Endothelial cell of umbilical vein (primary cell): ENCODE measurements at regions not wholly inside any gene's neighbourhood (a gene's known extent, or its start where the extent isn't known, plus 50 kb on each side); places are given as distances from the start of the nearest gene placed in this dataset.

Experiments used
- BruUV-seq: library from RNA; stranded (reverse); fragments of 400-500 nt; replicated peaks from 2 replicates; lab custom pipeline; 2021; lab: Mats Ljungman, UMichigan
- CTCF ChIA-PET: fragments of 300-600, 350-600 bp; sonication (Branson Sonifier 250); formaldehyde crosslinking; loops from one replicate; lab custom pipeline; 2021; ENCODE audit warnings: antibody characterized with exemption, inconsistent platforms; lab: Charles Lee
- POLR2A ChIA-PET: fragments of 300-600, 350-600 bp; sonication (Branson Sonifier 250); formaldehyde crosslinking; loops from one replicate; lab custom pipeline; 2021; ENCODE audit warnings: antibody characterized with exemption, inconsistent platforms; lab: Charles Lee
- DNase-seq: peaks from one replicate; pipeline ENCODE4 v3.0.0-alpha.2; 2011; ENCODE audit warnings: low read depth, low spot score
- FAIRE-seq: peaks from 2 replicates; lab custom pipeline; 2011; peaks lifted over from hg19 to GRCh38; lab: Jason Lieb, UNC
- H2AFZ ChIP-seq: 2 replicates; pipeline ENCODE4 v1.6.0; 2012; ENCODE audit warnings: low read depth, low read length, control low read depth, inconsistent platforms
- H3K27ac ChIP-seq: 2 replicates; pipeline ENCODE4 v1.5.1; 2011; ENCODE audit warnings: low read depth, mild to moderate bottlenecking, control low read depth, low read length, moderate library complexity; ENCODE audit not compliant: insufficient read depth
- H3K27me3 ChIP-seq, 2 experiments: 2 replicates each; pipeline versions ENCODE4 v1.6.0 to v1.6.1; 2011; ENCODE audit warnings: low read length in 2 of 2, mixed read lengths in 1 of 2; ENCODE audit not compliant: control insufficient read depth in 2 of 2, insufficient read depth in 2 of 2
- H3K36me3 ChIP-seq, 2 experiments: 2 replicates in 1 of 2; 3 replicates in 1 of 2; pipeline ENCODE4 v1.5.1; 2011; ENCODE audit warnings: low read length in 2 of 2, mild to moderate bottlenecking in 1 of 2, moderate library complexity in 1 of 2; ENCODE audit not compliant: control insufficient read depth in 2 of 2, insufficient read depth in 2 of 2; ENCODE audit errors: extremely low read depth in 1 of 2
- H3K4me1 ChIP-seq: 3 replicates; pipeline ENCODE4 v1.5.1; 2011; ENCODE audit warnings: mild to moderate bottlenecking, low read length; ENCODE audit not compliant: control insufficient read depth, insufficient read depth; ENCODE audit errors: extremely low read depth
- H3K4me2 ChIP-seq: 2 replicates; pipeline ENCODE4 v1.6.1; 2011; ENCODE audit warnings: low read length, control low read depth, mixed read lengths; ENCODE audit not compliant: insufficient read depth
- H3K4me3 ChIP-seq, 3 experiments: fragments of 200-600 bp in 1 of 3; sonication (generic), shearing (Covaris generic) in 1 of 3; replicated peaks in 1 of 3; 2 replicates each; pipeline ENCODE4 v1.5.1; 2011 to 2016; ENCODE audit warnings: control low read depth in 3 of 3, low read length in 3 of 3, mild to moderate bottlenecking in 2 of 3, inconsistent platforms in 1 of 3, low read depth in 1 of 3, moderate library complexity in 1 of 3; ENCODE audit not compliant: insufficient read depth in 1 of 3
- H3K79me2 ChIP-seq: 2 replicates; pipeline ENCODE4 v1.6.0; 2012; ENCODE audit warnings: low read length, inconsistent platforms; ENCODE audit not compliant: control insufficient read depth, insufficient read depth
- H3K9ac ChIP-seq: replicated peaks from 2 replicates; pipeline ENCODE3; 2011; ENCODE audit warnings: low read length, control low read depth; ENCODE audit not compliant: insufficient read depth; ENCODE audit errors: extremely low read depth
- H3K9me1 ChIP-seq: replicated peaks from 3 replicates; pipeline ENCODE4 v1.6.0; 2011; ENCODE audit warnings: mild to moderate bottlenecking, low read length; ENCODE audit not compliant: control insufficient read depth, insufficient read depth; ENCODE audit errors: extremely low read depth
- H3K9me3 ChIP-seq: replicated peaks from 2 replicates; pipeline ENCODE4 v1.5.1; 2012; ENCODE audit warnings: low read length, inconsistent platforms; ENCODE audit not compliant: control insufficient read depth, insufficient read depth
- H4K20me1 ChIP-seq: replicated peaks from 2 replicates; pipeline ENCODE3; 2011; ENCODE audit warnings: mild to moderate bottlenecking, low read length; ENCODE audit not compliant: control insufficient read depth, insufficient read depth; ENCODE audit errors: extremely low read depth
- CTCF ChIP-seq, 2 donors: IDR thresholded peaks; 1 replicate in 1 of 2; 2 replicates in 1 of 2; pipeline ENCODE4 v1.5.1; 2011; ENCODE audit warnings: low read length in 2 of 2, mild to moderate bottlenecking in 2 of 2, moderate library complexity in 2 of 2, control low read depth in 1 of 2, inconsistent platforms in 1 of 2, low read depth in 1 of 2; ENCODE audit not compliant: insufficient read depth in 1 of 2; ENCODE audit errors: extremely low read depth in 1 of 2
- EZH2 ChIP-seq: IDR thresholded peaks from 2 replicates; pipeline ENCODE4 v1.6.1; 2012; ENCODE audit warnings: borderline replicate concordance, low read depth, mild to moderate bottlenecking, moderate library complexity, low read length, inconsistent platforms; ENCODE audit not compliant: severe bottlenecking
- GATA2 ChIP-seq: IDR thresholded peaks from 2 replicates; pipeline ENCODE4 v1.7.0; 2011; ENCODE audit warnings: low read depth, mild to moderate bottlenecking, moderate library complexity, mixed read lengths, low read length; ENCODE audit not compliant: insufficient read length, insufficient read depth
- JUN ChIP-seq: IDR thresholded peaks from 2 replicates; pipeline ENCODE4 v1.6.1; 2011; ENCODE audit warnings: borderline replicate concordance, low read depth; ENCODE audit not compliant: insufficient read length, insufficient read depth
- MAX ChIP-seq: IDR thresholded peaks from 2 replicates; pipeline ENCODE4 v1.6.1; 2011; ENCODE audit not compliant: insufficient read depth, insufficient read length
- MYC ChIP-seq: IDR thresholded peaks from one replicate; pipeline ENCODE4 v1.6.1; 2011; ENCODE audit warnings: mild to moderate bottlenecking, low read depth, low read length
- POLR2A ChIP-seq: IDR thresholded peaks from 2 replicates; pipeline ENCODE4 v1.6.1; 2012; ENCODE audit warnings: low read depth, mild to moderate bottlenecking, control low read depth, low read length
- POLR2AphosphoS5 ChIP-seq: IDR thresholded peaks from 2 replicates; pipeline ENCODE4 v1.6.1; 2012; ENCODE audit warnings: low read depth, mild to moderate bottlenecking, control low read depth, low read length, moderate library complexity; ENCODE audit not compliant: insufficient read depth
- dilution Hi-C: fragments of 300-500 bp; cut with MboI; formaldehyde crosslinking; loops from one replicate; pipeline ENCODE4 v1.15.0; 2019; ENCODE audit warnings: low sequenced_read_pairs; ENCODE audit not compliant: extremely low pct_ligation_motif_present
- intact Hi-C: fragments of 100-400 bp; cut with micrococcal nuclease; formaldehyde crosslinking; loops from one replicate; pipeline ENCODE4 v1.10.0; 2022

GRCh38 chr14:30431552-30431951 lies 127.4 kb upstream of the G2E3 start:
- H3K27ac ChIP-seq, result no peak overlapping the region
- no peaks in the 10 kb centered on the region for H4K20me1 ChIP-seq
- ChIA-PET CTCF (no interaction called here), POLR2A (no interaction called here)
- no peaks in the 10 kb centered on the region for H3K36me3 ChIP-seq
- DNase-seq (no peak), FAIRE-seq (no peak)
- intact Hi-C loops, result no loop called here
- no peaks in the 10 kb centered on the region for H3K9me1 ChIP-seq
- no peaks in the 10 kb centered on the region for H3K27me3 ChIP-seq
- H3K9me3 ChIP-seq, result no peaks in the 10 kb centered on the region
- H3K4me2 ChIP-seq, result no peak overlapping the region
- H3K9ac ChIP-seq, result no peak overlapping the region
- BruUV-seq, result no TSS peak
- dilution Hi-C loops, result no loop called here
- no peaks in the 10 kb centered on the region for H3K79me2 ChIP-seq
- H3K4me1 ChIP-seq, result no peaks in the 10 kb centered on the region
- no peak overlapping the region for H2AFZ ChIP-seq
- no peak overlapping the region for H3K4me3 ChIP-seq
- TF ChIP-seq JUN (no peak), GATA2 (no peak), POLR2A (no peak), EZH2 (no peak), MYC (no peak), POLR2AphosphoS5 (no peak), CTCF (IDR thresholded peaks at IDR 0.05; ENCODE audit: extremely low read depth in 1 of 2, insufficient read depth in 1 of 2, low read depth in 1 of 2, low read length in 2 of 2) (no peak), MAX (no peak)
